ENCODE measurements at regions not wholly inside any gene's neighbourhood (a gene's known extent, or its start where the extent isn't known, plus 50 kb on each side); places are given as distances from the start of the nearest gene placed in this dataset.

DNA sequence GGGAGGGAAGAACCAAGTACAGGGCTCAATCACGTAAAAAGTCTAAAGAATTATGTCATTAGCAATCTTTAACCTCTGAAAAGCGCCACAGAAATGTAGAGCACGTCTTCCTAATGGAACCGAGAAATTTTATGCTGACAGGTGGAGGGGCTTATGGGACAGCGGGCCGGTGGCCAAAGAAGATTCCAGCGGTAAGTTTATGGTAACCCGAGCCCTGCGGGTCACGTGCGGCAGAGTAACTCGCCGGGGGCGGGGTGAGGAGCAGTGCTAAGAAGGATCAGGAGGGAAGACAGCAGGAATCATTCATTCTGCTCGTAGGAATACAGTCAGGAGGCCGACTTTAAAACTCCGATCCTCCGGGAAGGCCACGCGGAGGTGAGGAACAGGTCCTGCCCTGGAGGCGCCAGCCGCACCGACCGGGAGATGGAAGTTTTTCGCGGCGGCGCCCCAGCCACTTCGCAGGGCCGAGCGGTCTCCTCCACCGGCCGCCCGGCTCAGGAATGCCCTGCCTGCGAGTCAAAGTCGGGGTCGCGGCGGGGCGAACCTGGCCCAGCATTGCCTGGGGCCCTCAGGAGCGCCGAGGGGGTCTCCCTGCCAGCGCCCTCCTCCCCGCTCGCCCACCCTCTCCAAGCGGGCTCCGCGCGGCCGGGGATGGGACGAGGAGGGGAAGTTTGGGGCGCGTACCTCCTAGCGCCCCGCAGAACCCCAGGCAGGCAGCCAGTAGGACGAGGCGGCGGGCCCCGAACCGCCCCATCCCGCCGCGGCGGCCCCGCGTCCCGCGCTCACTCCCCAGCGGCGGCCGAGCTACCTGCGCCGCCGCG, 101.8 kb downstream of the ESM1 start:
- FAIRE-seq (no peak), DNase-seq (ENCODE audit: insufficient read length) (no peak)
- TF ChIP-seq POLR2AphosphoS5 (IDR thresholded peaks at IDR 0.05; ENCODE audit: low read depth, low read length) (no peak), TAF1 (IDR thresholded peaks at IDR 0.05; ENCODE audit: borderline replicate concordance, low read depth, low read length) (no peak), POLR2A (IDR thresholded peaks at IDR 0.05; ENCODE audit: low read depth, low read length) (no peak)

- no peak for TF ChIP-seq POLR2A (IDR thresholded peaks at IDR 0.05; ENCODE audit: low read depth, low read length)
- TF ChIP-seq POLR2AphosphoS5 (IDR thresholded peaks at IDR 0.05; ENCODE audit: low read depth, low read length): no peak
- no peak for TF ChIP-seq TAF1 (IDR thresholded peaks at IDR 0.05; ENCODE audit: borderline replicate concordance, low read depth, low read length)
- FAIRE-seq: no peak
- no peak for DNase-seq (ENCODE audit: insufficient read length)
Observed at GRCh38 chr5:54882841-54883240, 102.6 kb downstream of the ESM1 start.

DNA sequence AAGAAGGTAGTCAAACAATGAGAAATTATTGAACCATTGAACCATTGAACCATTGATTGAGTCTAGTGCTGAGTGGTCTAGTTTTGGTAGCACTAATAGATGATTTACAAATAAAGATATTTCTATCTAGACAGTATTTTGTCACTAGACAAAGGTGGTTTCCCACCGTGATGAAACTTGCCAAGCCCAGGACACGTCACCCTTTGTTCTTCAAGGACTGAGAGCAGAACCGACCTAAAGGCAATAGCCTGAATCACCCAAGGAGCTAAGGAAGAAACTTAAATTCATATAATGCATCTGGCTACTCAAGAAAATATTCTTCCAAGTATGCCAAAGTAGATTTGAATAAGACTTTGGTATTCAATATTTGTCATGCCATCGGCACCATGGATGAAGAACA, 103.3 kb downstream of the ESM1 start:
- TF ChIP-seq TAF1 (IDR thresholded peaks at IDR 0.05; ENCODE audit: borderline replicate concordance, low read depth, low read length) (no peak), POLR2A (IDR thresholded peaks at IDR 0.05; ENCODE audit: low read depth, low read length) (no peak), POLR2AphosphoS5 (IDR thresholded peaks at IDR 0.05; ENCODE audit: low read depth, low read length) (no peak)
- FAIRE-seq (no peak), DNase-seq (ENCODE audit: insufficient read length) (no peak)

DNA sequence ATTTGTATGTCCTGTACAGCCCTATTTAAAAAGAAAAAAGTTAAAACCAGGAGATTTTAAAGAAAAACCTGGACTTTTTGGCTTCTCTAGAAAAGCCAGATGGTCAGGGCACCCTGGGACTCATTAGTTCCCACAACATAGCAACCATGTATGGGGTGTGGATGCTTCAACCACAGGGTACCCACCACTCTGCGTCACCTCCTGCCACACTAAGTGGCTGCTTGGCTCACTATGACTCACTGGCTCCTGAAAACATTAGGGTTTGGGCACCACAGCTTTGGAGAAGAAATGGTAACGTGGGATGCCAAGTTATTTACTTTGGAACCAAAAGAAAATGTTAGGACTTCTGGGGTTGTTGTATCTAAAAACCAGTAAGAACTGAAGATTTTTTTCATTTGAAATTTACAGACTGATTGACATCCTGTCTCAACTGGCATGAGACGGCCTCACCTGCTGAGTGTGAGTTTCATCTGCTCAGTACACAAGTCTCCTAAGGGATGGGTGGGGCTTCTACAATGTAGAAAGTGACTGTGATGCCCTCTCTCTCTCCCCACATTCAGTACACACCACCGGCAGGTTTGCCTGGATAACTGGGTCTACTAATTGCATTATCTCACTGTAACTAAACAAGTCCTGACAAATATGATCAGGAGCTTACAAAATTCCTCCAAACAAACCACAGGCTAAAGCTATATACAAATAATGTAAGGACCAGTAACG, 103.9 kb downstream of the ESM1 start:
- TF ChIP-seq POLR2A (IDR thresholded peaks at IDR 0.05; ENCODE audit: low read depth, low read length) (no peak), POLR2AphosphoS5 (IDR thresholded peaks at IDR 0.05; ENCODE audit: low read depth, low read length) (no peak), TAF1 (IDR thresholded peaks at IDR 0.05; ENCODE audit: borderline replicate concordance, low read depth, low read length) (no peak)
- DNase-seq (ENCODE audit: insufficient read length): no peak
- no peak for FAIRE-seq

DNA sequence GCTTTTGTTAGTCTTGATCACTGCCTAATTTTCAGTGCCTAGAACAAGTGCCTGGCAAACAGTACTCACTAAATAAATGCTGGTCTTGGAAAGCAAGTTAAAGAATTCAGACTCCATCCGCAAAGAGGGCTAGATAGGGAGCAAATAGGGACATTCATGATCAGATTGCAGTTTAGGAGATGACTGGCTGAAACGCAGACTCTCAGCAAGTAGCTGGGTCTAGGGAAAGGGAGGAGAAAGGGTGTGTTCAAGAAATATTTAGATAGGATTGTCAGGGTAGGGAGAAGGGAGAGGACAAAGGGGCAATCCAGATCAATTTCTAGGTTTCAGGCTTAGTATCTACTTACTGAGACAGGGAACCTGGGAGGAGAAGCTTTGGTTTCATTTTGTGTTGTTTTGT, 108.4 kb downstream of the ESM1 start:
- FAIRE-seq: no peak
- TF ChIP-seq POLR2A (IDR thresholded peaks at IDR 0.05; ENCODE audit: low read depth, low read length) (no peak), POLR2AphosphoS5 (IDR thresholded peaks at IDR 0.05; ENCODE audit: low read depth, low read length) (no peak), TAF1 (IDR thresholded peaks at IDR 0.05; ENCODE audit: borderline replicate concordance, low read depth, low read length) (no peak)

GRCh38 chr5:54876556-54876955, 108.8 kb downstream of the ESM1 start:
- DNase-seq (ENCODE audit: insufficient read length) (no peak), FAIRE-seq (no peak)
- TF ChIP-seq TAF1 (IDR thresholded peaks at IDR 0.05; ENCODE audit: borderline replicate concordance, low read depth, low read length) (no peak), POLR2AphosphoS5 (IDR thresholded peaks at IDR 0.05; ENCODE audit: low read depth, low read length) (no peak), POLR2A (IDR thresholded peaks at IDR 0.05; ENCODE audit: low read depth, low read length) (no peak)

More for the DNA sequence above, 108.4 kb downstream of the ESM1 start:
- no peak for DNase-seq (ENCODE audit: insufficient read length)

DNA sequence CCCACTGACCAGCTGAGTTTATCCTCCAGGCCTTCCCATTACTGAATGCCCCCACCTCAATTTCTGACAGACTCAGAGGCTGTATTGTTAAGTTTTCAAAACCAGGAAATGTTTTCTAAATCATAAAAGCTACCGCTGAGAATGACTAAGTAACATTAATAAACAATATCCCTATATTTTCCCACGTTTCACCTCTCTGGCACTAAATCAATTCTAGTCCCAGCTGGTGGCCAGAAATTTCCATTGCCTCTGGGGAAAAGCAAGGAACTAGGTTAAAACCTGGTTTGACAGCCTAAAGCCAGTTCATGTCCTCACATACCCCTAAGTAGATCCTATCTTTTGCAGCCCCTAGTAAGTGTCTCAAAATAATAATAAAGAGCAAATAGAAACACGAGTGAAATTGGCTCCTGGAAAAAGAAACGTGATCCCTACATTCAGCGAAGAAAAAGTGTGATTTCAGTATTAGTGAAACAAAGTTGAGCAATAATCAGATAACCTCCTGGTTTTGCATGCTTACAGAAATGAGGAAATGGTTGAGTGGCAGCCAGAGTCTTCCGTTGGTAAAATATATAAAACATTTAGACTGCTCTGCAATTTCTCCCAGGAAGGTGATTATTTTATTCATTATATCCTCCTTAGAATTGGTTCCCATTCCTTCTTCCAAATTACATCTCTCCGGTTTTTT, 110.9 kb downstream of the ESM1 start:
- FAIRE-seq (no peak), DNase-seq (ENCODE audit: insufficient read length) (no peak)
- TF ChIP-seq POLR2A (IDR thresholded peaks at IDR 0.05; ENCODE audit: low read depth, low read length) (no peak), POLR2AphosphoS5 (IDR thresholded peaks at IDR 0.05; ENCODE audit: low read depth, low read length) (no peak), TAF1 (IDR thresholded peaks at IDR 0.05; ENCODE audit: borderline replicate concordance, low read depth, low read length) (no peak)

GRCh38 chr5:54873691-54874090, 111.7 kb downstream of the ESM1 start:
- DNase-seq (ENCODE audit: insufficient read length) (no peak), FAIRE-seq (no peak)
- TF ChIP-seq TAF1 (IDR thresholded peaks at IDR 0.05; ENCODE audit: borderline replicate concordance, low read depth, low read length) (no peak), POLR2AphosphoS5 (IDR thresholded peaks at IDR 0.05; ENCODE audit: low read depth, low read length) (no peak), POLR2A (IDR thresholded peaks at IDR 0.05; ENCODE audit: low read depth, low read length) (no peak)

DNA sequence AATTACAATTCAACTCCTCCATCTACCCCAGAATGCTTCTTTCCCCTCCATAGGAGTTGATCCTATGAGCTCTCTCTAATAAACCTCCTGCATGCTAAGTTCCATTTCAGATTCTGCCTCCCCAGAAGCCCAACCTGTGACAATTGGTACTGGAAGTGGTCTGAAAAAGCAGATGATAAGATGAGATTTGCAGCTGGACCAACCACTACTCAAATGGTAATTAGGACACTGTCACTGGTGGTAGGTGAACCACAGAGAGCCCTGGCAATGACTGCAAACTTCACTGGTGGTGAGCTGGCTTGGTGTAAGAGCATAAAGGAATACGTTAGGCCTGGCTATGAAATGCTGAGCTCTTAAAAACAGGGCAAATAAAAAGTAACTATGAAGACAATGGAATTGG, 112.6 kb downstream of the ESM1 start:
- DNase-seq (ENCODE audit: insufficient read length): no peak
- no peak for FAIRE-seq
- no peak for TF ChIP-seq POLR2AphosphoS5 (IDR thresholded peaks at IDR 0.05; ENCODE audit: low read depth, low read length)
- TF ChIP-seq POLR2A (IDR thresholded peaks at IDR 0.05; ENCODE audit: low read depth, low read length): no peak
- no peak for TF ChIP-seq TAF1 (IDR thresholded peaks at IDR 0.05; ENCODE audit: borderline replicate concordance, low read depth, low read length)

DNA sequence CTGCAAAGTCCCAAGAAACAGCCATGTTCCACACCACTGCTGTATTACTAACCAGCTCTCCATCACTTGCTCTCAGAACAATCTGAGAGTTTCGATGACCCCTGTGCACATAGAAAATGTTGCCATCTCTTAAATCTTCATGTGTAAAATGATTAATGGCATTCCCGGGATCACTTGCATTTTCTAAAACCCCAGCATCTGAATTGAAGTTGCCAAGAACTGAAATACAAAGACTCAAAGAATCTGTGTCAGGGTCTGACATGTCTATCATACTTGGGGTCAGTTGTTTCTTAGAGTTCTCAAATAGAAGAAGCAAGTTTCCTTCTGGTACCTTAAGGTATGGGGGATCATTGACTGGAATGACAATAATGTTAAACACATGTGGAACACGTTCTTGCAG, 115.1 kb downstream of the ESM1 start:
- FAIRE-seq: no peak
- TF ChIP-seq POLR2AphosphoS5 (IDR thresholded peaks at IDR 0.05; ENCODE audit: low read depth, low read length) (no peak), TAF1 (IDR thresholded peaks at IDR 0.05; ENCODE audit: borderline replicate concordance, low read depth, low read length) (no peak), POLR2A (IDR thresholded peaks at IDR 0.05; ENCODE audit: low read depth, low read length) (no peak)
- DNase-seq (ENCODE audit: insufficient read length): no peak

GRCh38 chr5:54869691-54870090, 115.7 kb downstream of the ESM1 start:
- DNase-seq (ENCODE audit: insufficient read length) (no peak), FAIRE-seq (no peak)
- TF ChIP-seq TAF1 (IDR thresholded peaks at IDR 0.05; ENCODE audit: borderline replicate concordance, low read depth, low read length): no peak
- TF ChIP-seq POLR2AphosphoS5 (IDR thresholded peaks at IDR 0.05; ENCODE audit: low read depth, low read length): no peak
- TF ChIP-seq POLR2A (IDR thresholded peaks at IDR 0.05; ENCODE audit: low read depth, low read length): no peak

Measured in GM12892 (cell line).